ENCODE measurements at regions not wholly inside any gene's neighbourhood (a gene's known extent, or its start where the extent isn't known, plus 50 kb on each side); places are given as distances from the start of the nearest gene placed in this dataset.

GRCh38 chr4:138797646-138798045 is 217.9 kb upstream of the NOCT start:
- H3K27ac Mint-ChIP-seq (ENCODE audit: unreplicated experiment), result no peak overlapping the region
- no peak overlapping the region for H3K4me3 Mint-ChIP-seq (ENCODE audit: unreplicated experiment)
- H3K27me3 Mint-ChIP-seq (ENCODE audit: unreplicated experiment), result peaks cover 30% of the 10 kb centered on the region
- no peak for DNase-seq (ENCODE audit: extremely low spot score, unreplicated experiment)
- no peak for TF ChIP-seq CTCF (IDR thresholded peaks at IDR 0.05)
- H3K9me3 Mint-ChIP-seq (ENCODE audit: unreplicated experiment), result no peaks in the 10 kb centered on the region
- no peaks in the 10 kb centered on the region for H3K4me1 Mint-ChIP-seq (ENCODE audit: unreplicated experiment)
- H3K36me3 Mint-ChIP-seq (ENCODE audit: unreplicated experiment), result no peaks in the 10 kb centered on the region

- Mint-ChIP-seq H3K9me3 (ENCODE audit: unreplicated experiment) (no peaks in the 10 kb centered on the region), H3K36me3 (ENCODE audit: unreplicated experiment) (no peaks in the 10 kb centered on the region), H3K27me3 (ENCODE audit: unreplicated experiment) (peaks cover 24% of the 10 kb centered on the region), H3K27ac (ENCODE audit: unreplicated experiment) (no peak overlapping the region), H3K4me1 (ENCODE audit: unreplicated experiment) (no peaks in the 10 kb centered on the region), H3K4me3 (ENCODE audit: unreplicated experiment) (no peak overlapping the region)
- TF ChIP-seq CTCF (IDR thresholded peaks at IDR 0.05), result no peak
- no peak for DNase-seq (ENCODE audit: extremely low spot score, unreplicated experiment)
These were observed 218.8 kb upstream of the NOCT start for GRCh38 chr4:138796761-138797160.

GRCh38 chr4:138790706-138791340 is 224.8 kb upstream of the NOCT start:
- H3K4me3 Mint-ChIP-seq (ENCODE audit: unreplicated experiment), result no peak overlapping the region
- no peak overlapping the region for H3K27ac Mint-ChIP-seq (ENCODE audit: unreplicated experiment)
- no peaks in the 10 kb centered on the region for H3K36me3 Mint-ChIP-seq (ENCODE audit: unreplicated experiment)
- no peaks in the 10 kb centered on the region for H3K27me3 Mint-ChIP-seq (ENCODE audit: unreplicated experiment)
- no peak for DNase-seq (ENCODE audit: extremely low spot score, unreplicated experiment)
- no peak for TF ChIP-seq CTCF (IDR thresholded peaks at IDR 0.05)
- H3K4me1 Mint-ChIP-seq (ENCODE audit: unreplicated experiment), result no peaks in the 10 kb centered on the region
- no peaks in the 10 kb centered on the region for H3K9me3 Mint-ChIP-seq (ENCODE audit: unreplicated experiment)

GRCh38 chr4:138789796-138790195 is 225.8 kb upstream of the NOCT start:
- H3K4me3 Mint-ChIP-seq (ENCODE audit: unreplicated experiment), result no peak overlapping the region
- H3K9me3 Mint-ChIP-seq (ENCODE audit: unreplicated experiment), result no peaks in the 10 kb centered on the region
- no peaks in the 10 kb centered on the region for H3K4me1 Mint-ChIP-seq (ENCODE audit: unreplicated experiment)
- H3K36me3 Mint-ChIP-seq (ENCODE audit: unreplicated experiment), result no peaks in the 10 kb centered on the region
- TF ChIP-seq CTCF (IDR thresholded peaks at IDR 0.05), result no peak
- no peak for DNase-seq (ENCODE audit: extremely low spot score, unreplicated experiment)
- H3K27ac Mint-ChIP-seq (ENCODE audit: unreplicated experiment), result no peak overlapping the region
- no peaks in the 10 kb centered on the region for H3K27me3 Mint-ChIP-seq (ENCODE audit: unreplicated experiment)

GRCh38 chr4:138788857-138789256 is 226.7 kb upstream of the NOCT start:
- TF ChIP-seq CTCF (IDR thresholded peaks at IDR 0.05), result no peak

More at GRCh38 chr4:138788857-138789256, 226.7 kb upstream of the NOCT start:
- Mint-ChIP-seq H3K36me3 (ENCODE audit: unreplicated experiment) (no peaks in the 10 kb centered on the region), H3K9me3 (ENCODE audit: unreplicated experiment) (no peaks in the 10 kb centered on the region), H3K27me3 (ENCODE audit: unreplicated experiment) (peaks cover 2% of the 10 kb centered on the region), H3K27ac (ENCODE audit: unreplicated experiment) (no peak overlapping the region), H3K4me1 (ENCODE audit: unreplicated experiment) (no peaks in the 10 kb centered on the region), H3K4me3 (ENCODE audit: unreplicated experiment) (no peak overlapping the region)
- DNase-seq (ENCODE audit: extremely low spot score, unreplicated experiment), result no peak
